ENCODE measurements at regions not wholly inside any gene's neighbourhood (a gene's known extent, or its start where the extent isn't known, plus 50 kb on each side); places are given as distances from the start of the nearest gene placed in this dataset.

DNA sequence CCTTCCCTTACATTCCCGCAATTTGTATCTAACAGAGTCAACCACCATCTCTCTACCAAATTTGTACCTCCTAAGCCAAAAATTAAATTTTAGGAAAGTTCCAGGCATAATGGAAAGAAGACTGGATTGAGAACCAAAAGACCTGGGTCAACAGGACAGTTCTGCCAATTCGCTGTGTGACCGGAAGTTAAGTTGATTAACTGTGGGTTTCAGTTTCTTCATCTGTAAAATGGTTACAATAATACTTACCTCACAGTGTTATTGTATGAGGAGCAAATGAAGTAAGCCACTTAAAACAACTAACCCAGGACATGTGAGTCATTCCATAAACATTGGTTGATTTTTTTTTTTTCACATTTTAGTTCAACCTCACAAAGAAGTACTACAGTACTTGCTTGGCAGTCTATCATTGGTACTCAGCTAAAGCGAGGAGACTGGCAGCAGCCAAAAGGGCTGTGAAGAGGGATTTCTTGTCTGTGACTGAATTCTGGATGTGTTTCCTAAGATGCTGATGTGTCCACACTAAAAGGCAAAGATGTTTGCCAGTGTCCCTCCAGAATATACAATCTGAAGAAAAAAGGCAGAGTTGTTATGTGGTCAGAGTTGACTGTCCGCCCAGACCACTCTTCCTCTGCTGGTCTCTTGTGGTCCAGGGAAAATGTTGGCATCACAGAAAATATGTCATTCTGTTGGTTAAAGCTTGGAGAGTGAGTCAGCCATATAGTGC lies 198.6 kb downstream of the TLE1 start:
- TF ChIP-seq, protein P1, sequence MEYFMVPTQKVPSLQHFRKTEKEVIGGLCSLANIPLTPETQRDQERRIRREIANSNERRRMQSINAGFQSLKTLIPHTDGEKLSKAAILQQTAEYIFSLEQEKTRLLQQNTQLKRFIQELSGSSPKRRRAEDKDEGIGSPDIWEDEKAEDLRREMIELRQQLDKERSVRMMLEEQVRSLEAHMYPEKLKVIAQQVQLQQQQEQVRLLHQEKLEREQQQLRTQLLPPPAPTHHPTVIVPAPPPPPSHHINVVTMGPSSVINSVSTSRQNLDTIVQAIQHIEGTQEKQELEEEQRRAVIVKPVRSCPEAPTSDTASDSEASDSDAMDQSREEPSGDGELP (IDR thresholded peaks at IDR 0.05; ENCODE audit: borderline replicate concordance, low read depth): no peak
- TF ChIP-seq HDAC2 (CRISPR knock-in tag; IDR thresholded peaks at IDR 0.05): no peak
- TF ChIP-seq ZFY (CRISPR knock-in tag; IDR thresholded peaks at IDR 0.05): no peak
- TF ChIP-seq GABPA (IDR thresholded peaks at IDR 0.05; ENCODE audit: low read depth, low read length): no peak
- TF ChIP-seq GABPA (CRISPR knock-in tag; IDR thresholded peaks at IDR 0.05; ENCODE audit: low read depth): no peak
- TF ChIP-seq, protein P2, sequence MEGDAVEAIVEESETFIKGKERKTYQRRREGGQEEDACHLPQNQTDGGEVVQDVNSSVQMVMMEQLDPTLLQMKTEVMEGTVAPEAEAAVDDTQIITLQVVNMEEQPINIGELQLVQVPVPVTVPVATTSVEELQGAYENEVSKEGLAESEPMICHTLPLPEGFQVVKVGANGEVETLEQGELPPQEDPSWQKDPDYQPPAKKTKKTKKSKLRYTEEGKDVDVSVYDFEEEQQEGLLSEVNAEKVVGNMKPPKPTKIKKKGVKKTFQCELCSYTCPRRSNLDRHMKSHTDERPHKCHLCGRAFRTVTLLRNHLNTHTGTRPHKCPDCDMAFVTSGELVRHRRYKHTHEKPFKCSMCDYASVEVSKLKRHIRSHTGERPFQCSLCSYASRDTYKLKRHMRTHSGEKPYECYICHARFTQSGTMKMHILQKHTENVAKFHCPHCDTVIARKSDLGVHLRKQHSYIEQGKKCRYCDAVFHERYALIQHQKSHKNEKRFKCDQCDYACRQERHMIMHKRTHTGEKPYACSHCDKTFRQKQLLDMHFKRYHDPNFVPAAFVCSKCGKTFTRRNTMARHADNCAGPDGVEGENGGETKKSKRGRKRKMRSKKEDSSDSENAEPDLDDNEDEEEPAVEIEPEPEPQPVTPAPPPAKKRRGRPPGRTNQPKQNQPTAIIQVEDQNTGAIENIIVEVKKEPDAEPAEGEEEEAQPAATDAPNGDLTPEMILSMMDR (CRISPR knock-in tag; IDR thresholded peaks at IDR 0.05): no peak
- TF ChIP-seq KLF6 (CRISPR knock-in tag; IDR thresholded peaks at IDR 0.05): no peak
- TF ChIP-seq ZNF672 (CRISPR knock-in tag; IDR thresholded peaks at IDR 0.05): no peak
- TF ChIP-seq ZNF232 (CRISPR knock-in tag; IDR thresholded peaks at IDR 0.05; ENCODE audit: borderline replicate concordance): no peak
- TF ChIP-seq MYC (CRISPR knock-in tag; IDR thresholded peaks at IDR 0.05; ENCODE audit: borderline replicate concordance): no peak
- TF ChIP-seq, protein P3, sequence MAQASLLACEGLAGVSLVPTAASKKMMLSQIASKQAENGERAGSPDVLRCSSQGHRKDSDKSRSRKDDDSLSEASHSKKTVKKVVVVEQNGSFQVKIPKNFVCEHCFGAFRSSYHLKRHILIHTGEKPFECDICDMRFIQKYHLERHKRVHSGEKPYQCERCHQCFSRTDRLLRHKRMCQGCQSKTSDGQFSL (CRISPR knock-in tag; IDR thresholded peaks at IDR 0.05): no peak
- TF ChIP-seq MAZ (IDR thresholded peaks at IDR 0.05; ENCODE audit: borderline replicate concordance, low read depth, low read length): no peak
- TF ChIP-seq MAZ (CRISPR knock-in tag; IDR thresholded peaks at IDR 0.05; ENCODE audit: low read depth): no peak
- TF ChIP-seq FOXM1 (CRISPR knock-in tag; IDR thresholded peaks at IDR 0.05): no peak
- TF ChIP-seq PRMT3 (CRISPR knock-in tag; IDR thresholded peaks at IDR 0.05; ENCODE audit: borderline replicate concordance, low read depth): no peak
- TF ChIP-seq THAP11 (CRISPR knock-in tag; IDR thresholded peaks at IDR 0.05): no peak
